ENCODE measurements at regions not wholly inside any gene's neighbourhood (a gene's known extent, or its start where the extent isn't known, plus 50 kb on each side); places are given as distances from the start of the nearest gene placed in this dataset.

GRCh38 chr9:81242866-81243265 lies 446.5 kb downstream of the TLE1 start:
- TF ChIP-seq REST (IDR thresholded peaks at IDR 0.05; ENCODE audit: insufficient read depth in 1 of 2, low read depth in 2 of 2, low read length in 1 of 2) (no peak), CTCF (IDR thresholded peaks at IDR 0.05) (no peak), POLR2AphosphoS5 (IDR thresholded peaks at IDR 0.05; ENCODE audit: low read depth, low read length) (no peak), SIN3A (IDR thresholded peaks at IDR 0.05; ENCODE audit: borderline replicate concordance, insufficient read depth, low read depth, low read length) (no peak)

Measured in Panc1 (cell line).